GM18505 (cell line): ENCODE measurements at regions not wholly inside any gene's neighbourhood (a gene's known extent, or its start where the extent isn't known, plus 50 kb on each side); places are given as distances from the start of the nearest gene placed in this dataset.

ENCODE experiments used
- ATAC-seq: cut with Tn5 transposase; IDR thresholded peaks from one replicate; pipeline ENCODE4 v1.9.1; 2021; ENCODE audit not compliant: unreplicated experiment
- POLR2A ChIP-seq: IDR thresholded peaks from 4 replicates; pipeline ENCODE4 v1.6.1; 2011; ENCODE audit warnings: borderline replicate concordance; ENCODE audit not compliant: insufficient read depth, insufficient read length; ENCODE audit errors: extremely low read depth

DNA sequence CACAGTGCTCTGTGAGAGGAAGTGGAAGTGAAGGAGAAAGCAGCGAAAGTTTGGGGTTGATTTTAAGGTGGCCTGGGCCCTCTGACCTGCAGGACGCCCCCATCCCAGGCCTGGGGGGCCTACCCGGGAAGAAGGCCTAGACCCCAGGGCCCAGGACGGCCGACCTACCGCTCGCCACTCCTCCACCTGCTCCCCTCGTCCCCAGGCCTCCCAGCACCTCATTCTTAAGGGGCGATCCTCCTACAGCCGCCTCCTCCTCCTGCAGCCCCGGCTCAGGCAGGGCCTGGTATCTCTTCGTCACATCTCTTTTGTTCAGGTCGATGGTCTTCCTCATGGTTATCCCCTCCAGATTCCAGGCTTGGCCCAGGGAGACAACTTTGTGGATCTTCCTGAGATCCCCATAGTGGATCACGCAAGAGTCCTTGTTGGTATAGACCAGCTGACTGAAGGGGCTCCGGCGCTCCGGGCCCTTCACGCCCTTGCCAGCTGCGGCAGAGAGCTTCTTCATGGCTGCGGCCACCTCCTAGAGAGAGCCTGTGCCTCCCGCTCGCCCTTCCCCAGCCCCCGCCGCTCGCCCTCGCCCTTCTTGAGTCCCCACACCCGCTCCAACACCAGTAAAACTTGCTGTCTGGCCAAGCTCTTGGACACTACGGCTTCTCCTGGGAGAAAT, 117.5 kb downstream of the OR13A1 start:
- TF ChIP-seq POLR2A: no peak
- no peak for ATAC-seq

DNA sequence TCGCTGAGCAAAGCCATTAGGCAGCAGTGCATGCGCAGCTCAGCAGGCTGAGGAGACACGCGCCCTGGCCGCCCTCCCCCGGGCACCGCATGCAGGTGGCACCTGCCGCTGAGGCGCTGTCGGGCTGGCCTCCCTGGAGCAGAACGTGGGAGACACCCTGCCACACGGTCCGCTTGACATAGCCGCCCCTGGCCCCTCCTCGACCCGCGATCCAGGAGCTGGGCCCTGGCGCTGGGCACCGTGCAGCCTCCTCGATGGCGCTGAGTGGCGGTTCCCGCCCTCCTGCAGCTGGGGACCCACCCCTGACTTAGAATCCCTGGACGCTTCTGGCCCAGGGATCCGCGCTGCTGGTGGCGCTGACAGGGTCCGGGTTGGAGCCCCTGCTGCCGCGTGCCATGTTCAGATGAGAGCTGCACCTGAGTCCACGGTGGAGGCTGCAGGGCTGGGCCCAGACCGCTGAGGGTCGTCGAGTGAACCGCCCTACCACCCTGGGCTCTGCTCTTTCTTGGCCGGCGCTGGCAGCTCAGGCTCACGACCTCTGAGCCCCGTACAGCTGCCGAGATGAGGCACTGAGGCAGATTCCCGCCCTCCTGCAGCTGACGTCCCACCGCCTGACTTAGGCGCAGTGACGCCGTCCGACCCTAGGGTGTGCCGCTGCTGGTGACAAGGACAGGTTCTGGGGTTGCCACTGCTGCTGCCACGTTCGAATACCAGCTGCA, 116.8 kb downstream of the OR13A1 start:
- TF ChIP-seq POLR2A: no peak
- no peak for ATAC-seq

DNA sequence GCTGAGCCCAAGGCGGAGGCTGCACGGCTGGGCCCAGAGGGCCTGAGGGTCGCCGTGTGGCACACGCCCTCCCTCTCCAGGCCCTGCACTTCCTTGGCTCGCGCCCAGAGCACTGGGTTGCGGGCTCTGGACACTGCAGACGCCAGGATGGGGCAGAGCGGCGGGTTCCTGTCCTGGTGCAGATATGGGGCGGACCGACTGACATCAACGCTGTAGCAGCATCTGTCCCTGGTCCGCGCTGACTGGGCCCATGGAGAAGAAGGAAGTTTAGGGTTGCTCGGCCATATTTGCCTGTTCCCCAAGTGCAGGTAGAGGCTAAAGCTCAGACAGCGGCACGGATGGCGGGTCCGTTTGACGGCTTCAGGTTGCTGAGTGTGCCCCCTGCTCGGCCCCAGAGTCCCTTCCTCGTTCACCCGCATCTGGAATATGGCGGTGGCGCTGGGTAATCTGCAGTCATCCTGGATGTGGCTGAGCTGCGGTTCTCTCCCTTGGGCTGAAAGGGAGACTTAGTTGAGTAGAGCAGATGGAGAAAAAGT, 116.1 kb downstream of the OR13A1 start:
- no peak for ATAC-seq
- no peak for TF ChIP-seq POLR2A

DNA sequence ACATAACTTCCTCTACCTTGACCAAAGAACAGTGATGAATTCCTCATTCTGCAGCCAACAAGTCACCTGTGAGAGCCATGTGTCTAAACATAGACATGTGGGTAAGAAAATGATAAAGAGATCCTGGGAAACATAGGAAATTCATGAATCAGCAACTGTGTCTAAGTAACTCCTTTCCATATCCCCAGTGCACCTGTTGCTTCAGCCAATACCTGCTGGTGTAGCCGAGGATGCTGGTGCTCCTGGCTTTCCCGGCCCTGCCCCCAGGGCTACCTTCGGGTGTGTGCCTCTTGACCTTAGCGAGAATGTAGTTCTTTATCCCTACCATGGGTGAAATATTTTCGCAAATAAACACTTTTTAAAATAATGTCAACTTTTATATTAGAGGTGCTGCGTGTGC, 114.1 kb downstream of the OR13A1 start:
- no peak for TF ChIP-seq POLR2A
- ATAC-seq: no peak

- TF ChIP-seq POLR2A: no peak
- ATAC-seq: no peak
Measured at GRCh38 chr10:45202242-45202641, 113.2 kb downstream of the OR13A1 start.

DNA sequence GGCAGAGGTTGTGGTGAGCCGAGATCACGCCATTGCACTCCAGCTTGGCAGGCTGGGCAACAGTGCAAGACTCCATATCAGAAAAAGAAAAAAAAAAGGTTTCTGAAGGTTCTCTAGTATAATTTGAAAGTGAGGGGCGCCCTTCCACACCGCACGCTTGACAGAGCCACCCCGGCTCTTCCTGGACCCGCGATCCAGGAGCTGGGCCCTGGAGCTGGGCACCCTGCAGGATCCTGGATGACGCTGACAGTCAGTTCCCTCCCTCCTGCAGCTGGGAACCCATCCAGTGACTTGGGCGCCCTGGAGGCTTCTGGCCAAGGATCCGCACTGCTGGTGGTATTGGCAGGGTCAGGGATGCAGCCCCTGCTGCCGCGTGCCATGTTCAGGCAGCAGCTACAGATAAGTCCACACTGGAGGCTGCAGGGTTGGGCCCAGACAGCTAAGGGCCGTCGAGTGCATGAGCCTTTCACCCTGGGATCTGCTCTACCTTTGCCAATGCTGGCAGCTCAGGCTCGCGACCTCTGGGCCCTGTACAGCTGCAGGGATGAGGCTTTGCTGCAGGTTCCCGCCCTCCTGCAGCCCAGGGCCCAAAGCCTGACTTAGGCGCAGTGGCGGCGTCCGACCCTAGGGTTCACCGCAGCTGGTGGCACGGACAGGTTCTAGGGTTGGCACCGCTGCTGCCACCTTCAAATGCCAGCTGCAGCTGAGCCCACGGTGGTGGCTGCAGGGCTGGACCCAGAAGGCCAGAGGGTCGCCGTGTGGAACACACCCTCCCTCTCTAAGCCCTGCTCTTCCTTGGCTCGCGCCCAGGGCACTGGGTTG, 110.2 kb downstream of the OR13A1 start:
- TF ChIP-seq POLR2A: no peak
- no peak for ATAC-seq

- ATAC-seq: no peak
- TF ChIP-seq POLR2A: no peak
Measured at GRCh38 chr10:45209888-45210287, 105.5 kb downstream of the OR13A1 start.

- ATAC-seq: no peak
- TF ChIP-seq POLR2A: no peak
Measured at GRCh38 chr10:45211576-45211975, 103.8 kb downstream of the OR13A1 start.

DNA sequence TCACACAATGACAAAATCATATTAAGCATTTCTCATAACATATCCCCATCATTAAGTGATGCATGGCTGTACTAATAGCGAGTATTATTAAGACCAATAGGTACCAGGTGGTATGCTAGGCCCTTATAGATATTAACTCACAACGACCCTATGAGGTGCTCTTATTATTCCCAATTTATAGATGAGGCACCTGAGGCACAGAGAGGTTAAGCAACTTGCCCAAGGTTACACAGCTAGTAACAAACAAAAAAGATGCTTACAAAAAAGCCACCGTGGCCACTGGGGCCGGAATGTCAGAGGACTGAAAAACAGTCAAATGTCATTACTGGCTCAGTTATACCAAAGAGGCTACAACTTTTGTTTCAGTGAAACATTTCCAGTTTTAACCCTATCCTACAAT, 96.0 kb downstream of the OR13A1 start:
- TF ChIP-seq POLR2A: no peak
- ATAC-seq: no peak

DNA sequence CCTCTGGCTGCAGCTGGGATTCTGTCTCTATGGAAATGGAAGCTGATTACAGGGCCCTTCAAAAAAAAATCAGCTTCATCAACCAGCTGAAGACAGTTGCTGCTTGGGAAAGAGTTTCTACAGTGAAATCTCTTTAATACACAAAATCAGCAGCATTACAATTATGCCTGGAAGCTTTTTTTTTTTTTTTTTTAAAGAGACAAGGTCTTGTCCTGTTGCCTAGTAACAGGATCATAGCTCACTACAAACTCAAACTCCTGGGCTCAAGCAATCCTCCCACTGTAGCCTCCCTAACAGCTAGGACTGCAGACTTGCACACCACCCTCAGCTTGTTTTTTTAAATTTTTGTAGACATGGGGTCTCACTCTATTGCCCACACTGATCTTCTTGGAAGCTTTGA, 94.5 kb downstream of the OR13A1 start:
- no peak for ATAC-seq
- no peak for TF ChIP-seq POLR2A

DNA sequence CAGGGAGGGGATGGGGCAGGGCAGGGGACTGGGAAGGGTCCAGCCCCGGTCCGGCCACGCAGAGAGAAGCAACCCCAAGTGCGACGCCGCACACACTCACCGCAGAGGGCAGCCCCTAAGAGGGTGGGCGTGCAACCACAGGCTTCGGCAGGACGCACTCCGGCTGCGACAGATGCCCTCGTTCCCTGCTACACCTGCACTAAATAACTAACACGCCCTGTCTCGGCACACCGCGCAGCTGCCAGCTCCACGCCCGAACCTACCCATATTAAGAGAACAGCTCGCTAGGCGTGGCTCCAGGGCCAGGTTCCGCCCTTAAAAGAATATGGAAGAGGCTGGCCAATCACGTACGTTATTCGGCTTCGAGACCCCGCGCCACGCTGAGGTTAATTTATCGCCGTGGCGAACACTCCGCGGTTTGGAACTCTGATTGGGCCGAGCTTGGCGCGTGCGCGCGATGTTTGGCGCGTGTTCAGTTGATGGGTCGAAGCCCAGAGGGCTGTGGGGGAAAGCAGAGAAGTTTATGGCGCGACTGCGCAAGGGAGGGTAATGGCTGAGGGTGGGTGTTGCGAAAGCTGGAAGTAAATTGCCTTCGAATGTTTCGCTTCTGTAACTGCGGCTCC, 91.1 kb downstream of the OR13A1 start:
- no peak for ATAC-seq
- TF ChIP-seq POLR2A: no peak

DNA sequence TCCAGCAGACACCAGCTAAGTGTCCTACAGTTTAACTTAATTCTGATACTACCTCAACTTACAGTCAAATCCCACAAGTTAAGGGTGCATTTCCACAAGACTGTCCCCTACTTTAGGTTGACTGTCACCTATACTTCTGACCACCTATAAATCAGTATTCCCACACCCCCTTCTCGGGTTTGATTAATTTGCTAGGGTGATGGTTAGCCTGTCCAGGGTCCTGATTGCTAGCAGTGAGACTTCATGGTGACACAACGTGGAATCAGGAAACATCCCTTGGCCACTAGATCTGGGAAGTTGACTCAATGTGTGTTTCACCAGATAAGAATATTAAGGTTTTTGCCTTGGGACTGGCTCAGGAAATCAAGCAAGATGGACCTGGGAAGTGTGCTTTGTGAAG, 88.4 kb downstream of the OR13A1 start:
- ATAC-seq: no peak
- no peak for TF ChIP-seq POLR2A

DNA sequence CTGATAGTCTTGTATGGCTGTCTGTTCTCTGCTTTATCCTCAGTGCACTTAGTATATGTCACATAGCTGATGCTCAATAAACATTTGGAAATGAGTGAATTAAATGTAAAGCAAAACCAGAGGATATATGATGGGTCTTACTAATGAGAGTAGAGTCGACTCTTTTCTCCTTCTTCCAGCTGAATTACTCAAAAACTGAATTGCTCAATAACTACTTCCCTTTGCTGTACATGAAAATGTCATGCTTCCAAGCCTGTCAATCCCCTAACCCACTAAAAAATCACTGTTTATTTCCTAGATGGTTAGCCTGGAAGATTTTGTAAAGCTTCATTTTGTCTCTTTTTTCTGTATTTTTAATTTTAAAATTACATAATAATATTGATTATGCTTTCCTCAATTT, 88.0 kb downstream of the OR13A1 start:
- TF ChIP-seq POLR2A: no peak
- ATAC-seq: no peak
